Brain microvascular endothelial cell (primary cell): ENCODE measurements at regions not wholly inside any gene's neighbourhood (a gene's known extent, or its start where the extent isn't known, plus 50 kb on each side); places are given as distances from the start of the nearest gene placed in this dataset.

ENCODE experiments used
- DNase-seq: peaks from one replicate; pipeline ENCODE4 v3.0.0-alpha.2; 2020
- H3K27ac ChIP-seq: fragments of 250-450 bp; sonication (Bioruptor Pico); 2 replicates; pipeline ENCODE4 v1.5.1; 2020; ENCODE audit warnings: mild to moderate bottlenecking, moderate library complexity
- H3K27me3 ChIP-seq: fragments of 250-450 bp; sonication (Bioruptor Pico); replicated peaks from 2 replicates; pipeline ENCODE4 v1.5.1; 2020; ENCODE audit warnings: mild to moderate bottlenecking
- H3K36me3 ChIP-seq: fragments of 250-450 bp; sonication (Bioruptor Pico); replicated peaks from 2 replicates; pipeline ENCODE4 v1.5.1; 2020; ENCODE audit warnings: mild to moderate bottlenecking
- H3K4me3 ChIP-seq: 2 replicates; pipeline ENCODE4 v1.5.1; 2011; ENCODE audit warnings: low read depth, mild to moderate bottlenecking, control low read depth, low read length, moderate library complexity
- CTCF ChIP-seq: IDR thresholded peaks from 2 replicates; pipeline ENCODE4 v1.5.1; 2011; ENCODE audit warnings: low read depth, mild to moderate bottlenecking, moderate library complexity, low read length, control low read depth, inconsistent platforms; ENCODE audit errors: missing control alignments
- in situ Hi-C: cut with HindIII; loops from 2 replicates; pipeline ENCODE4 v1.10.0; 2017; ENCODE audit warnings: low sequenced_read_pairs, low pct_ligation_motif_present

- no peaks in the 10 kb centered on the region for H3K36me3 ChIP-seq
- TF ChIP-seq CTCF = peak; percentile 58
- H3K4me3 ChIP-seq = no peak overlapping the region
- H3K27ac ChIP-seq = no peak overlapping the region
- in situ Hi-C loops = no loop called here
- no peak for DNase-seq
- no peaks in the 10 kb centered on the region for H3K27me3 ChIP-seq
These were observed 1048.1 kb downstream of the BRINP3 start for GRCh38 chr1:189429610-189430009.

DNA sequence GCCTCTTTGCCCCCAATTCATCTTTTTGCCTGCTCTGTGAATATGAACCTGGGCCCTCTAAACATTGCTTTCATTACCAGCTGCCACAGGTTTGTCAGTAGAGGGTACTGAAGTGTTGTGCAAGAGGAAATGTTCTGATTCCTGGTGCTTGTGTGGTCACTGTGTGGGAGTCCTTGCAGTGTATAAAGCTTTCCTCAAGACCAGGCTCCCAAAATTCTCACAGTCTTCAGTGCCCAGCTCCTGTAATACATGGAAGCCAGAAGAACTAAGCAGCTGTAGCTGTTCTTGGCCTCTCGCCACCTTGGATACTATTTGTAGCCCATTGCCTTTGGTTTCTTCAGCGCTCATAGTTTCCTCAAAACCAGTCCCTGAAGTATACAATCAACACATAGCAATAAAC, 1046.2 kb downstream of the BRINP3 start:
- no peak overlapping the region for H3K4me3 ChIP-seq
- no peak for TF ChIP-seq CTCF
- no peak for DNase-seq
- no peaks in the 10 kb centered on the region for H3K36me3 ChIP-seq
- no peaks in the 10 kb centered on the region for H3K27me3 ChIP-seq
- no peak overlapping the region for H3K27ac ChIP-seq
- in situ Hi-C loops = no loop called here

- no peak for DNase-seq
- in situ Hi-C loops = no loop called here
- Histone ChIP-seq H3K36me3 (no peaks in the 10 kb centered on the region), H3K27ac (no peak overlapping the region), H3K27me3 (no peaks in the 10 kb centered on the region), H3K4me3 (no peak overlapping the region)
- TF ChIP-seq CTCF = no peak
These were observed 1044.9 kb downstream of the BRINP3 start for GRCh38 chr1:189432753-189433152.

DNA sequence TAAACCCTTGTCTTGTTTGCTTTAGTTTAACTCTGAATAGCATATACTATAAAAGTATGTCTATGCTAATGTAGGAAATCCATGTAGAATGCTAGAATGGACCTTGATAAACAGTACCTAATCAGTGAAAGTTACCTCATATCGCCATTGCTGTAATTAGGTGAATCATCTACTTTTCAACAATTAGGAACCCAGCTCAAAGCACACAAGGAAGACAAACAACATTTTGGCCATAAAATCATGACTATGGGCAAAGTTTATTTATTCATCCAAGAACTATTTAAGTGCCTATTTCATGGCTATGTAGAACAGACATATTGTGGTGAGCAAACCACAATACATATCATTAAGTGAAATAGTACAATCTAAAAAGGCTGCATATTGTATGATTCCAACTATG, 1043.2 kb downstream of the BRINP3 start:
- TF ChIP-seq CTCF = no peak
- H3K27ac ChIP-seq = no peak overlapping the region
- H3K27me3 ChIP-seq = no peaks in the 10 kb centered on the region
- H3K36me3 ChIP-seq = no peaks in the 10 kb centered on the region
- no peak for DNase-seq
- H3K4me3 ChIP-seq = no peak overlapping the region
- in situ Hi-C loops = no loop called here

GRCh38 chr1:189435398-189435797, 1042.3 kb downstream of the BRINP3 start:
- no peaks in the 10 kb centered on the region for H3K36me3 ChIP-seq

More at GRCh38 chr1:189435398-189435797, 1042.3 kb downstream of the BRINP3 start:
- H3K27me3 ChIP-seq = no peaks in the 10 kb centered on the region
- H3K4me3 ChIP-seq = no peak overlapping the region
- H3K27ac ChIP-seq = no peak overlapping the region
- TF ChIP-seq CTCF = no peak
- in situ Hi-C loops = no loop called here
- DNase-seq = no peak
